ENCODE measurements at regions not wholly inside any gene's neighbourhood (a gene's known extent, or its start where the extent isn't known, plus 50 kb on each side); places are given as distances from the start of the nearest gene placed in this dataset.

DNA sequence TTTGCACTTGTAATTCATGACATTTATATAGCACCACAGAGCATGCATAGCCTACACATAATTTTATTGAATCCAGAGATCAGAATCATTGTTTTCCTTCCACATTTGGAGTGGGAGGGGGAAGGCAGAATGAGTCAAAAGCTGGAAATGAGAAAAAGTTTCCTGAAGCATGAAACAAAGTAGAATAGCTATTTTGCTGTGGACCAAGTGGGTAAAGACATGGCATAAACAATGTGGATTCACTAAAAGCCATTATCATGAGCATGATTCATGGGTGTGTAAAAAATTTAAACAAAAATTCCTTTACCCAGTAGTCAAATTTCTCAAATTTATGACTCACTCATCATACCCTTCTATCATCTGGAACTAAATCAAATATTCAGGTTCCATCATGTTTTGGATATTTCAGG lies 97.9 kb downstream of the YIPF5 start:
- no peak overlapping the region for H3K4me2 ChIP-seq (ENCODE audit: low read length)
- TF ChIP-seq RAD21 (conservative IDR thresholded peaks at IDR 0.05) (no peak), MXI1 (conservative IDR thresholded peaks at IDR 0.05; ENCODE audit: poor library complexity, severe bottlenecking) (no peak)
- TF ChIP-seq, protein P1, sequence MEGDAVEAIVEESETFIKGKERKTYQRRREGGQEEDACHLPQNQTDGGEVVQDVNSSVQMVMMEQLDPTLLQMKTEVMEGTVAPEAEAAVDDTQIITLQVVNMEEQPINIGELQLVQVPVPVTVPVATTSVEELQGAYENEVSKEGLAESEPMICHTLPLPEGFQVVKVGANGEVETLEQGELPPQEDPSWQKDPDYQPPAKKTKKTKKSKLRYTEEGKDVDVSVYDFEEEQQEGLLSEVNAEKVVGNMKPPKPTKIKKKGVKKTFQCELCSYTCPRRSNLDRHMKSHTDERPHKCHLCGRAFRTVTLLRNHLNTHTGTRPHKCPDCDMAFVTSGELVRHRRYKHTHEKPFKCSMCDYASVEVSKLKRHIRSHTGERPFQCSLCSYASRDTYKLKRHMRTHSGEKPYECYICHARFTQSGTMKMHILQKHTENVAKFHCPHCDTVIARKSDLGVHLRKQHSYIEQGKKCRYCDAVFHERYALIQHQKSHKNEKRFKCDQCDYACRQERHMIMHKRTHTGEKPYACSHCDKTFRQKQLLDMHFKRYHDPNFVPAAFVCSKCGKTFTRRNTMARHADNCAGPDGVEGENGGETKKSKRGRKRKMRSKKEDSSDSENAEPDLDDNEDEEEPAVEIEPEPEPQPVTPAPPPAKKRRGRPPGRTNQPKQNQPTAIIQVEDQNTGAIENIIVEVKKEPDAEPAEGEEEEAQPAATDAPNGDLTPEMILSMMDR (IDR thresholded peaks at IDR 0.05; ENCODE audit: poor library complexity, severe bottlenecking), result no peak

GRCh38 chr5:144076521-144077083 lies 93.9 kb downstream of the YIPF5 start:
- TF ChIP-seq TAF1 (IDR thresholded peaks at IDR 0.05; ENCODE audit: low read depth), result no peak
- no peak for TF ChIP-seq EZH2 (IDR thresholded peaks at IDR 0.05; ENCODE audit: borderline replicate concordance, insufficient read depth, low read length, poor library complexity, severe bottlenecking)
- TF ChIP-seq, protein P1 (IDR thresholded peaks at IDR 0.05; ENCODE audit: poor library complexity, severe bottlenecking), result no peak
- TF ChIP-seq RAD21 (conservative IDR thresholded peaks at IDR 0.05), result no peak
- no peak for TF ChIP-seq SMC3 (conservative IDR thresholded peaks at IDR 0.05; ENCODE audit: poor library complexity)
- TF ChIP-seq POLR2AphosphoS5 (IDR thresholded peaks at IDR 0.05), result no peak
- Histone ChIP-seq H3K4me3 (ENCODE audit: low read length) (no peak overlapping the region), H3K79me2 (replicated peaks; ENCODE audit: insufficient read depth, low read length) (no peaks in the 10 kb centered on the region), H3F3A (ENCODE audit: insufficient read depth, low read length, poor library complexity, severe bottlenecking) (no peaks in the 10 kb centered on the region), H4K20me1 (ENCODE audit: insufficient read depth) (no peaks in the 10 kb centered on the region), H3K4me2 (ENCODE audit: low read length) (no peak overlapping the region), H3K27me3 (ENCODE audit: insufficient read depth, low read depth, low read length) (no peaks in the 10 kb centered on the region), H3K9me2 (ENCODE audit: insufficient read depth, low read length) (no peaks in the 10 kb centered on the region), H3K9me3 (ENCODE audit: low read length) (no peaks in the 10 kb centered on the region), H3K9ac (ENCODE audit: low read length) (no peak overlapping the region), H3K36me3 (ENCODE audit: insufficient read depth, low read length) (no peaks in the 10 kb centered on the region), H2AFZ (ENCODE audit: low read depth, low read length) (no peak overlapping the region), H3K27ac (ENCODE audit: low read length) (no peak overlapping the region)

More for the DNA sequence above, 97.9 kb downstream of the YIPF5 start:
- H2AFZ ChIP-seq (ENCODE audit: low read depth, low read length), result no peak overlapping the region
- no peaks in the 10 kb centered on the region for H3K9me2 ChIP-seq (ENCODE audit: insufficient read depth, low read length)
- H3F3A ChIP-seq (ENCODE audit: insufficient read depth, low read length, poor library complexity, severe bottlenecking), result no peaks in the 10 kb centered on the region
- no peak overlapping the region for H3K27ac ChIP-seq (ENCODE audit: low read length)
- H3K9ac ChIP-seq (ENCODE audit: low read length), result no peak overlapping the region
- no peaks in the 10 kb centered on the region for H3K9me3 ChIP-seq (ENCODE audit: low read length)
- no peaks in the 10 kb centered on the region for H3K27me3 ChIP-seq (ENCODE audit: insufficient read depth, low read depth, low read length)
- H4K20me1 ChIP-seq (ENCODE audit: insufficient read depth), result no peaks in the 10 kb centered on the region
- H3K4me3 ChIP-seq (ENCODE audit: low read length), result no peak overlapping the region
- H3K79me2 ChIP-seq (replicated peaks; ENCODE audit: insufficient read depth, low read length), result no peaks in the 10 kb centered on the region
- H3K36me3 ChIP-seq (ENCODE audit: insufficient read depth, low read length), result no peaks in the 10 kb centered on the region

DNA sequence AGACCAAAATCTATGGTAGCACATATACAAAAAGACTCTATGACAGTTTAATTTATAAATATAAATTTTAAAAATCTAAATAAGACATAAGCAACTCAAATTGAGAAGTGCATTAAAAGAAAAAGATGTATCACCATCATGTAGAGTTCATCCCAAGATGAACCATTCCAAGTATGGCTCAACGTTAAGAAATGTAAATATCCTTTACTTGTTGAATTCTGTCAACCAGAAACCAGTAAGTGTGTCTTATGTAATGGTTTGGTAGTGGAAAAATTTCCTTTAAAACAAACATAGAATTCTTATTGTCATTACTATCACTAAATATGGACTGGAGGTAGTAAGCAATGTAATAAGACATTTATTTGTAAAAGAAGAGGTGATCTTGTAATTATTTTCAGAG lies 87.3 kb downstream of the YIPF5 start:
- H3K27ac ChIP-seq (ENCODE audit: low read length), result no peak overlapping the region
- TF ChIP-seq TAF1 (IDR thresholded peaks at IDR 0.05; ENCODE audit: low read depth), result no peak
- TF ChIP-seq, protein P2, sequence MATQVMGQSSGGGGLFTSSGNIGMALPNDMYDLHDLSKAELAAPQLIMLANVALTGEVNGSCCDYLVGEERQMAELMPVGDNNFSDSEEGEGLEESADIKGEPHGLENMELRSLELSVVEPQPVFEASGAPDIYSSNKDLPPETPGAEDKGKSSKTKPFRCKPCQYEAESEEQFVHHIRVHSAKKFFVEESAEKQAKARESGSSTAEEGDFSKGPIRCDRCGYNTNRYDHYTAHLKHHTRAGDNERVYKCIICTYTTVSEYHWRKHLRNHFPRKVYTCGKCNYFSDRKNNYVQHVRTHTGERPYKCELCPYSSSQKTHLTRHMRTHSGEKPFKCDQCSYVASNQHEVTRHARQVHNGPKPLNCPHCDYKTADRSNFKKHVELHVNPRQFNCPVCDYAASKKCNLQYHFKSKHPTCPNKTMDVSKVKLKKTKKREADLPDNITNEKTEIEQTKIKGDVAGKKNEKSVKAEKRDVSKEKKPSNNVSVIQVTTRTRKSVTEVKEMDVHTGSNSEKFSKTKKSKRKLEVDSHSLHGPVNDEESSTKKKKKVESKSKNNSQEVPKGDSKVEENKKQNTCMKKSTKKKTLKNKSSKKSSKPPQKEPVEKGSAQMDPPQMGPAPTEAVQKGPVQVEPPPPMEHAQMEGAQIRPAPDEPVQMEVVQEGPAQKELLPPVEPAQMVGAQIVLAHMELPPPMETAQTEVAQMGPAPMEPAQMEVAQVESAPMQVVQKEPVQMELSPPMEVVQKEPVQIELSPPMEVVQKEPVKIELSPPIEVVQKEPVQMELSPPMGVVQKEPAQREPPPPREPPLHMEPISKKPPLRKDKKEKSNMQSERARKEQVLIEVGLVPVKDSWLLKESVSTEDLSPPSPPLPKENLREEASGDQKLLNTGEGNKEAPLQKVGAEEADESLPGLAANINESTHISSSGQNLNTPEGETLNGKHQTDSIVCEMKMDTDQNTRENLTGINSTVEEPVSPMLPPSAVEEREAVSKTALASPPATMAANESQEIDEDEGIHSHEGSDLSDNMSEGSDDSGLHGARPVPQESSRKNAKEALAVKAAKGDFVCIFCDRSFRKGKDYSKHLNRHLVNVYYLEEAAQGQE (IDR thresholded peaks at IDR 0.05; ENCODE audit: borderline replicate concordance), result no peak
- TF ChIP-seq, protein P1 (IDR thresholded peaks at IDR 0.05; ENCODE audit: poor library complexity, severe bottlenecking), result no peak
- TF ChIP-seq EZH2 (IDR thresholded peaks at IDR 0.05; ENCODE audit: borderline replicate concordance, insufficient read depth, low read length, poor library complexity, severe bottlenecking), result no peak
- TF ChIP-seq POLR2AphosphoS5 (IDR thresholded peaks at IDR 0.05), result no peak
- TF ChIP-seq RAD21 (conservative IDR thresholded peaks at IDR 0.05), result no peak
- no peak for TF ChIP-seq MXI1 (conservative IDR thresholded peaks at IDR 0.05; ENCODE audit: poor library complexity, severe bottlenecking)
- no peak for TF ChIP-seq SMC3 (conservative IDR thresholded peaks at IDR 0.05; ENCODE audit: poor library complexity)
- no peak for TF ChIP-seq EP300 (conservative IDR thresholded peaks at IDR 0.05; ENCODE audit: poor library complexity, severe bottlenecking)
- no peaks in the 10 kb centered on the region for H3K27me3 ChIP-seq (ENCODE audit: insufficient read depth, low read depth, low read length)
- H3K4me2 ChIP-seq (ENCODE audit: low read length), result no peak overlapping the region
- no peaks in the 10 kb centered on the region for H3F3A ChIP-seq (ENCODE audit: insufficient read depth, low read length, poor library complexity, severe bottlenecking)
- H2AFZ ChIP-seq (ENCODE audit: low read depth, low read length), result no peak overlapping the region
- H3K4me3 ChIP-seq (ENCODE audit: low read length), result no peak overlapping the region
- H3K36me3 ChIP-seq (ENCODE audit: insufficient read depth, low read length), result no peaks in the 10 kb centered on the region
- no peak overlapping the region for H3K9ac ChIP-seq (ENCODE audit: low read length)
- no peaks in the 10 kb centered on the region for H3K9me2 ChIP-seq (ENCODE audit: insufficient read depth, low read length)
- H4K20me1 ChIP-seq (ENCODE audit: insufficient read depth), result no peaks in the 10 kb centered on the region
- no peaks in the 10 kb centered on the region for H3K79me2 ChIP-seq (replicated peaks; ENCODE audit: insufficient read depth, low read length)
- H3K9me3 ChIP-seq (ENCODE audit: low read length), result no peaks in the 10 kb centered on the region

All from neural cell (in vitro differentiated cells).